SK-N-SH treated with all-trans-retinoic acid at 6 μM for 48 hours (cell line): ENCODE measurements at regions not wholly inside any gene's neighbourhood (a gene's known extent, or its start where the extent isn't known, plus 50 kb on each side); places are given as distances from the start of the nearest gene placed in this dataset.

Source experiments
- ARNTL ChIP-seq: fragments of 450-650 bp; formaldehyde crosslinking; IDR thresholded peaks from 2 replicates; pipeline ENCODE4 v1.5.0; 2020; ENCODE audit warnings: low read depth, mild to moderate bottlenecking, moderate library complexity, borderline replicate concordance
- BACH2 ChIP-seq: fragments of 250-450 bp; sonication (Bioruptor Pico); IDR thresholded peaks from 2 replicates; pipeline ENCODE4 v1.9.0; 2021; ENCODE audit warnings: mild to moderate bottlenecking, borderline replicate concordance
- CREB5 ChIP-seq: fragments of 250-450 bp; sonication (Bioruptor Pico); IDR thresholded peaks from 2 replicates; pipeline ENCODE4 v1.5.1; 2020; ENCODE audit warnings: low read depth, mild to moderate bottlenecking, moderate library complexity
- ESRRG ChIP-seq: fragments of 250-450 bp; sonication (Bioruptor Pico); IDR thresholded peaks from 2 replicates; pipeline ENCODE4 v1.6.1; 2021; ENCODE audit warnings: mild to moderate bottlenecking
- ISL1 ChIP-seq: fragments of 250-450 bp; sonication (Bioruptor Pico); IDR thresholded peaks from 2 replicates; pipeline ENCODE4 v2.1.2; 2022; ENCODE audit warnings: mild to moderate bottlenecking, moderate library complexity
- OSR1 ChIP-seq: fragments of 250-450 bp; sonication (Bioruptor Pico); IDR thresholded peaks from 2 replicates; pipeline ENCODE4 v1.8.0; 2022; ENCODE audit warnings: moderate library complexity, mild to moderate bottlenecking, inconsistent platforms
- PATZ1 ChIP-seq: fragments of 250-450 bp; sonication (Bioruptor Pico); IDR thresholded peaks from 2 replicates; pipeline ENCODE4 v1.8.0; 2020; ENCODE audit warnings: mild to moderate bottlenecking, moderate library complexity, borderline replicate concordance
- TCF4 ChIP-seq: fragments of 250-450 bp; sonication (Bioruptor Pico); IDR thresholded peaks from 2 replicates; pipeline ENCODE4 v1.8.0; 2021; ENCODE audit warnings: mild to moderate bottlenecking, moderate library complexity, borderline replicate concordance
- TOX ChIP-seq: fragments of 250-450 bp; sonication (Bioruptor Pico); IDR thresholded peaks from 2 replicates; pipeline ENCODE4 v1.8.0; 2021; ENCODE audit warnings: mild to moderate bottlenecking, moderate library complexity, borderline replicate concordance
- ZC3H10 ChIP-seq: fragments of 250-450 bp; sonication (Bioruptor Pico); IDR thresholded peaks from 2 replicates; pipeline ENCODE4 v1.5.1; 2021; ENCODE audit warnings: mild to moderate bottlenecking, moderate library complexity
- ZFP3 ChIP-seq: fragments of 250-450 bp; sonication (Bioruptor Pico); IDR thresholded peaks from 2 replicates; pipeline ENCODE4 v1.5.0; 2020; ENCODE audit warnings: mild to moderate bottlenecking, moderate library complexity
- ZFP30 ChIP-seq: fragments of 450-650 bp; formaldehyde crosslinking; IDR thresholded peaks from 2 replicates; pipeline ENCODE4 v1.5.0; 2022; ENCODE audit warnings: mild to moderate bottlenecking, moderate library complexity
- ZNF565 ChIP-seq: fragments of 450-650 bp; formaldehyde crosslinking; conservative IDR thresholded peaks from 2 replicates; pipeline ENCODE4 v1.5.0; 2020; ENCODE audit warnings: low read depth, mild to moderate bottlenecking, moderate library complexity

GRCh38 chr14:101026341-101026740 lies 122.8 kb upstream of the RTL1 start:
- no peak for TF ChIP-seq TOX (CRISPR knock-in tag)
- TF ChIP-seq ZFP30 (CRISPR knock-in tag): no peak
- no peak for TF ChIP-seq PATZ1 (CRISPR knock-in tag)
- TF ChIP-seq ZC3H10 (CRISPR knock-in tag): no peak
- TF ChIP-seq ZNF565 (CRISPR knock-in tag): no peak
- no peak for TF ChIP-seq CREB5 (CRISPR knock-in tag)
- TF ChIP-seq TCF4: no peak
- no peak for TF ChIP-seq ARNTL (CRISPR knock-in tag)
- TF ChIP-seq ZFP3 (CRISPR knock-in tag): no peak
- no peak for TF ChIP-seq OSR1 (CRISPR knock-in tag)
- TF ChIP-seq BACH2 (CRISPR knock-in tag): no peak
- TF ChIP-seq ESRRG (CRISPR knock-in tag): no peak
- no peak for TF ChIP-seq ISL1
